SU-DHL-6 (cell line): ENCODE measurements at regions not wholly inside any gene's neighbourhood (a gene's known extent, or its start where the extent isn't known, plus 50 kb on each side); places are given as distances from the start of the nearest gene placed in this dataset.

Experiments used
- EZH2phosphoT487 ChIP-seq: fragments of 200-600 bp; sonication (generic), shearing (Covaris generic); conservative IDR thresholded peaks from 2 replicates; pipeline ENCODE4 v1.6.1; 2018; ENCODE audit warnings: mild to moderate bottlenecking, antibody characterized with exemption, low read length, moderate library complexity, mixed read lengths
- TF ChIP-seq, protein P1 (sequence below): fragments of 200-600 bp; sonication (generic); IDR thresholded peaks from one replicate; pipeline ENCODE4 v1.5.1; 2017; ENCODE audit warnings: antibody characterized with exemption, mild to moderate bottlenecking, low read length, moderate library complexity; ENCODE audit not compliant: insufficient read depth, poor library complexity, severe bottlenecking

DNA sequence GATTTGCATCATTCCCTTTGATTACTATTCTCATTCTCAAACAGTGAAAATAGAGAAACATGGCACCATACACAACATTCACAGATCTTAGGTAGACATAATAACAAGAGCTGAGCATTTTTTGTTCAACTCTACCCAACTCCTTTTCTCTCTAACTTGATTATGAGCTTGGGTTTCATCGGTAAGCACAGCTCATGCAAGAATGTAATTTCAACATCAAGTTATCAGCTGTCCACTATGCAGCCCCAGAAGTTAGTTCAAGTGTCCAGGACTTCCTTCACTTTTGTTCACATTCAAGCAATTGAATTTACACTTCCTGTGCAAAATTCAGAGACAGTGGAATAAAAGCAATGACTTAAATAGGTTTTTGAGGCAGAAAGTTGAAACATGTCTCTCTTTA lies 297.7 kb upstream of the SASH1 start:
- TF ChIP-seq, protein P1, sequence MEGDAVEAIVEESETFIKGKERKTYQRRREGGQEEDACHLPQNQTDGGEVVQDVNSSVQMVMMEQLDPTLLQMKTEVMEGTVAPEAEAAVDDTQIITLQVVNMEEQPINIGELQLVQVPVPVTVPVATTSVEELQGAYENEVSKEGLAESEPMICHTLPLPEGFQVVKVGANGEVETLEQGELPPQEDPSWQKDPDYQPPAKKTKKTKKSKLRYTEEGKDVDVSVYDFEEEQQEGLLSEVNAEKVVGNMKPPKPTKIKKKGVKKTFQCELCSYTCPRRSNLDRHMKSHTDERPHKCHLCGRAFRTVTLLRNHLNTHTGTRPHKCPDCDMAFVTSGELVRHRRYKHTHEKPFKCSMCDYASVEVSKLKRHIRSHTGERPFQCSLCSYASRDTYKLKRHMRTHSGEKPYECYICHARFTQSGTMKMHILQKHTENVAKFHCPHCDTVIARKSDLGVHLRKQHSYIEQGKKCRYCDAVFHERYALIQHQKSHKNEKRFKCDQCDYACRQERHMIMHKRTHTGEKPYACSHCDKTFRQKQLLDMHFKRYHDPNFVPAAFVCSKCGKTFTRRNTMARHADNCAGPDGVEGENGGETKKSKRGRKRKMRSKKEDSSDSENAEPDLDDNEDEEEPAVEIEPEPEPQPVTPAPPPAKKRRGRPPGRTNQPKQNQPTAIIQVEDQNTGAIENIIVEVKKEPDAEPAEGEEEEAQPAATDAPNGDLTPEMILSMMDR, result no peak
- TF ChIP-seq EZH2phosphoT487, result no peak
